Astrocyte of the hippocampus (primary cell): ENCODE measurements at regions not wholly inside any gene's neighbourhood (a gene's known extent, or its start where the extent isn't known, plus 50 kb on each side); places are given as distances from the start of the nearest gene placed in this dataset.
A peak's percentile ranks its signal among the peaks of the same experiment; 100 is the strongest.

Experiments
- DNase-seq: peaks from one replicate; pipeline ENCODE4 v3.0.0; 2011; ENCODE audit warnings: low read depth, low spot score

DNA sequence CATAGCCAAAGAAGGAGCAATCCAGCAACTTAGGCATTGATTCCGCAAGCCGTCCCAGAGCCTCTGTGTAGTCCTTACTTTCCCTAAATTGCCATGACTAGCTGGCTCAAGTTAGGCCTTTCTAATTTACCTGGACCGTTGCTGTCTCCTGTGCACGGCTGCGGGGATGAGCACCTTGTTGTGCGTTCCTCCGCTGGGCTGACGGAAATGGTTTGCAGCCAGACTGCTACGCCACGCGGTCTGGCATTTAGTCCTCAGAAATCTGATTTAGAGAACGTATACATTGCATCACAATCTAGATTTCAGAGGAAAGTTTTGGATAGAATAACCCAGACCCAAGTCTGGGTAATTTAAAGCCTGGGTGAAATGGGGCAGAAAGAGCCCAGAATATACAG, 133.2 kb upstream of the ARHGAP5 start:
- DNase-seq = no peak

DNA sequence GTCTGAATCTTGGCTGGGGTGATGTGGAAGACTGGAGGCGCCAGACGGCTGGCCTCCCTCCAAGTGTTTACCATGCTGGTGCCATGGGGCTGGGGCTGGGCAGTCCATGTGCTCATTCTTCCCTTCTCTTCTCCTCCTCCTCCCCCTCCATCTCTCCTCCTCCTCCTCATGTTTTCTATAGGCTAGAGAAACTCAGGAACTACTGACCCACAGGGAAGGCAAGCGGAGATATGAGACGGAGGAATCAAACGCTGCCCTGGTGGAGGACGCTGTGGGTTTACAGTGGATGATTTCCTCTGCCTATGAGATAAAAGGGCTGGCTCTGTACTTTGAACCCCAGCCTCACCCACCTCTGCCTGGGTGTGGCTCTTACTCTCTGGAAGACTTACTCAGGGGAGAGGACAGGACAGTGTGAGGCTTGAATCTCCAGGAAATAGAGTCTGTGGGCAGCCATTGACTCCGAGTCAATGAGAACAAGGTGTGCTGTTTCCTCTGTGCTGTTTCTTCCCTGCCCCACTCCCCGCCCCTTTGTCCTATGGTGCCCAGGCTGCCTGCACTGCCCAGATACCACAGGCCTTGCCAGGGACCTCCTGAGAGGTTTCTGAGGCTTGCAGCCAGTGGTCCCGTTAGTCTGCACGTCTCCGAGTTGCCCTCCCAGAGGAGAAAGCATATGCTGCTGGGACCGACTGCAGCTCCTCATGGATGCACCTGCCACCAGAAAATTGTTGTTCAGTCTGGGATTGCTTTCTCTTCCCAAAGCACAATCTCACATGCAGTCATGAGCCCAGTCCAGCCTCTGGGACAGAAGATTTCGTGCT, 132.6 kb upstream of the ARHGAP5 start:
- no peak for DNase-seq

DNA sequence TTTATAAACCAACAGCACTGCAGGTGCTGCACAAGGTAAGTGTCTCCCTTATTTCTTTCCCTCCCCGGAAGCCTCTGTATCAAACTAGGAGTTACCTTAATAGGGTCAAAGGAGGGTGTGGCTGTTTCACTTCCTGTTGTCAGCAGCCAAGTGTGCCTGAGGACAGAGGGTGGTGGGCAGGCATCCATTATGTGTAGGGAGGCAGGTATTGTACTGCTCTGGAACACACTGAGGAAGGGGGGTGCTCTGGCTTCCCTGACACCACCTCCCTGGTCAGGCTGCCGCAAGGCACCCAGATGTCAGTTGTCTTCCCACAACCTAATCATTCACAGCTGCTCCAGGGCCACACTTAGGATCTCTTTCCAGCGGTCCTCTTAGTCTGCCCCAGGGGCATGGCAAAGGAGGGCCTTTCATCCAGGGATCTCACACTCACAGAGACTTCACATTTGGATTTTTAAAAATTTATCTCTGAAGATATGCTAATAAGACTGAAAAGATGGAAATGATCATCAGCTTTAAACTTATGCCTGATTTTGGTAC, 132.0 kb upstream of the ARHGAP5 start:
- no peak for DNase-seq

DNA sequence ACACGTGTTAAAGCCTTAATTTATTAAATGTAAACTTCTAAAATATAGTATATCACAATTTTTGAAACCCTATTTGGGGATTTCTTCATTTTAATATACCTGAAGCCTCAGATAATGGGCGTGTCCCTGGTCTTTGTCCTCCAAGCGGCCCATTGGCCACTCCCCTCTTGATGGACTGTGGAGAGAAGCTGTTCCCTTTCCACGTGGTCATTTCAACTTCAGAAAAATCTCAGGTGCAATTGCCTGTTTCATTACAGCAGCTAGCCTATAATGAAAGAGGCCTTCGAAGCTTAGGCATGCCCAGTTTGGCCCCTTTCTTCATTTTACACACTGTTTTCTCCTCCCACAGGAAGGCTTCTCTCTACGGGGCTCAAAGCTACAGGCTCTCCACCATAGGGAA, 131.4 kb upstream of the ARHGAP5 start:
- DNase-seq = no peak

DNA sequence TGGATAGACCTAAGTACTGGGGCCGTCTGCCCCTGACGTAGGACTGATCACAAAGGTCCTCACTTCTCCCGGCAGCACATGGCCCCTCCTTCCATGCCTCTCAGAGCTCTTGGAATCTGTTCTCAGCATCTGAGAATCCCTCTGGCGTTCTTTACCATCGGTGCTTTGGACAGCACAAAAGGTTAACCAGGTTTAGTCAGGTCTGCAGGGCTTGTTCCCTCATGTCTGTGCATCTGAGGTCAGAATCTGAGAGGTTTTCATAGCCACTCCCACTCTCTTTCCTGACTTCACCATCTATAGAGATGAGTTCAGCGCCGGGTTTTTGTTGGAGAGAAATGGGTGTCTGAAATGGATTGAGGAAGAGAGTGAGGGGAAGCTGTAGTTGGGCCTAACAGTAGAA, 130.0 kb upstream of the ARHGAP5 start:
- no peak for DNase-seq

DNA sequence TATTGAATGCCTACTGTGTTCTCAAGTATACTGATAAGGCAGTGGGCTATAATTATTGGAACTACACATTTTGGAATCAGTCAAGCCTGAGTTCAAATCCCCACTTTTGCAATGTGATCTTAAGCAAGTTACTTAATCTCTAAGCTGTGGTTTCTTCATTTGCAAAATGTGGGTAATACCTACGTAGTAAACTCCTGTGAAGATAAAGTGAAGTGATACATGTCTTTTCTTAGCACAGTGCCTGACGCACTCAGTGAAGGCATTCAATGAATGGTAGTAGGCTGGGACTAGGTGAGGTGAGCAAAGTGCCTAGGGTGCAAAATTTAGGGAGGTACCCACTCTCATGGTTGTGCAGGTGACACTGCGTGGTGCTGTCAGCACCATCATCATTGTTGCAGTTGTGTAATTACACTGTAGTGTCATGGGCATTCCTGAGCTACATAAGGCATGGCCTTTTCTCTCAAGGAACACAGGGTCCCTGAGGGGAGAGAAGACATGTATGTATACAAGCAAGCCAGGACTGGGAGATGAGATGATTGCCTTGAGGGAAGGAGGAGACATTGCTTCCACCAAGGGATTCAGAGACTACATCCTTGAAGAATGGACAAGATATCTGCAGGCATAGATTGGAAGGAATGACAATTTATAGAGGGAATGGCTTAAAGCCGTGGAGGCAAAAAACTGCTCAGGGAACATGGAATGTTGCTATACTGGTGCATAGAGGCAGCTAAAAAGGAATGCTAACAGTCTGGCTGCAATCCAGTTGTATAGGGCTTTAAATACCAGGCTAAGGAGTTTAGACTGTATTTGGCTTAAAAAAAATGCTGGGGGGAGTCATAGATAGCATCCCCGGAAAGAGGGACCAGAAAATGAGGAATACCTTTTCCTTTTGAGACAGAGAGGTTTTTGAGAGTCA, 129.2 kb upstream of the ARHGAP5 start:
- no peak for DNase-seq

DNA sequence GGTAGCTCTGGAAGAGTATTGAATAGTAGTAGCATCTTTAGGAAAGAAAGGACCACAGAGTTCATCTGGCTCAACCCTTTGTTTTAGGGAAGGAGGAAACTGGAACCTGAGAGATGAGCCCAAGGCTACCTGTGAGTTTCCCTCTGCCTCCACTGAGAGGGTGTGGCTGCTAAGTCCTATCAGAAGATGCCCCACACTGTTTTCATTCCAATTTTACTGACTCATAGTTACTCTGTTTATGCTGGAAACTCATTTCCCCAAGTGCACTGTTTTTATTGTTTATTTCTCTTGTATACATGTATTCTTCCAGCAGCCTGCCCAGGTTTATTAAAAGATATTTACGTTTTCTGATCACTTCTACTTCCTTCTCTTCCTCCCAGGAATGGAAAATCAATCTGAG, 127.4 kb upstream of the ARHGAP5 start:
- no peak for DNase-seq

DNA sequence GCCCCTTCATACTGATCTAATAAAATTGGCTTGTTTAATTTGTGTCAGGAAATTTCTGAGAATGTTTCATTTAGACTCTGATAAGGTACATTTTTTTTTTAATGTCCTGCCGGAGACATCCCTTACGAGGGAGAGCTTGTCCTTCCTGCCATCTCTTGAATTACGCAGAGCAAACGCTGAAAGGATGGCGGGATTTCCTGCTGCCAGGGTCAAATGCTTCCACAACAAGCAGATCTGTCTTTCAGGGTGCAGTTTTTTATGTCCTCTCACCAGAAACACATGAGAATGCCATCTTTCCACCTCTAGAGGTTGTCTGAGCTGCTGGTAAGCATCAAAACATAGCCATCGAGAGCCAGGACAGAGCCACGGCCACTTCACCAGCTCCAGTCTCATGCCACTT, 126.8 kb upstream of the ARHGAP5 start:
- DNase-seq = no peak

DNA sequence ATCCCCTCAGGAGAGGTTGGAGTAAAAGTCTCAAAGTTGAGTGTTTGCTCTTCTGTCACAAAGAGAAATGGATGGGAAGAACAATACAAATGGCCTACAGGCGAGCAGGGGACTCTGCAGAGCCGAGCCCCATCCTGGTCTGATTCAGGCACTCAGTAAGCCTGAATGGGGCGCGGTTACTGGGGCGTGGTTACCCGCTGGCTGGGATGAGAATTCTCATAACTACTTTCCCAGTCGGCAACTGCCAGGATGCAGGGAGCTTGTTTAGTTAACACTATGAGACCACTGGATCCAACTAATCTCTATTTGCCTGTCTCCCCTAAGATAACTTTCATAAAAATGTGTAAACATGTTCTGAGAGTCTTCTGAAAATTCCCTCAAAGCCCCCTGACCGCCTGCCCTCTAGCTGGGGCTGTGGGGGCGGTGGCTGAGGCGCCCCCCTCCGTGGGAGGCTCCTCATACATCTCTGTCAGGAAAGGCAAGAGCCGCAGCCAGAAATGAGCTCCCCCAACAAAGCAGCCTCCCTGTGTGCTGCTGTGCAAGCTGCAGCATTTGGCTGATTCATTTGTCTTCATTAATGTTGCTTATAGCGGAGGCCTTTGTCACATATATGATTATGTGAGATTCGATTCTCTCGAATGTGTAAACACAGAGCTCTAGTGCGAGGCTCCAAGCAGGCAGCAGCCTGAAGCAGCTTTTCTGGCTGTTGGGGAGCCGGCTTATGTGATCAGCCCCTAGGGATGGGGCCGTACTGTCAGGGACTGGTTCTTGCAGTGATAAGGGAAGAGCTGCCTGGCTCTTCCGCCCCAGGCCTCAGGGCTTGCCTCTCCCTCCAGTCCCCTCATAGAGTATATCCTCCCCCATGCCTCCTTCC, 126.1 kb upstream of the ARHGAP5 start:
- peak; percentile 77 for DNase-seq

DNA sequence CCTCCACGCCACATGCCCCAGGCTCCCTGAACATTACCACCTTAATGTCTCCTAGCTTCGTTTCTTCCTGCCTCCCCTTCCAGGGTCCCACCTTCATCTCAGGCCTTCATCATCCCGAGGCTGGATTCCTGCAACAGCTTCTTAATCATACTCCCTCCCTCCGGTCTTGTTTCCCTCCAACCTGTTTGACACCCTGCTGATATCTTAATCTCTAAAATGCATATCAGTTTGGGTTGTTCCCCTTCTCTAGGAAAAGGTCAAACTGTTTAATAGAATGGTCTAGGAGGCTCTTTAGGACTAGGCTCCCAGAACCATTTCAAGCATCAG, 125.5 kb upstream of the ARHGAP5 start:
- no peak for DNase-seq

DNA sequence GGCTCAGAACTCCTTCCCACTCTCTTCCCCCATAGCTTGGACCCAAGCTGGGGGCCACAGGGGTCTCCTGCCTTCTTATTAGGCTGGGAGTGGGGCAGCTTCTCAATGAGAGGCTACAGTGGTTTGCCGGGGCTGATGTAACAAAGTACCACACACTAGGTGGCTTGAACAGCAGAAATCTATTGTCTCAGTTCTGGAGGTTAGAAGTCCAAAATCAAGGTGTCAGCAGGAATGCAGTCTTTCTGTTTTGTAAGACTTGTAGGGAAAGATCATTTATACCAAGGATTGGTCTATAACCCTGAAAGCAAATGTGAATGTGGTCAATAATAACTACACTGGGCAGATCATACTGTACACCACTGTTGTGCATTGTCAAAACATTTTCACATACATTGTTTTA, 124.5 kb upstream of the ARHGAP5 start:
- DNase-seq = no peak

DNA sequence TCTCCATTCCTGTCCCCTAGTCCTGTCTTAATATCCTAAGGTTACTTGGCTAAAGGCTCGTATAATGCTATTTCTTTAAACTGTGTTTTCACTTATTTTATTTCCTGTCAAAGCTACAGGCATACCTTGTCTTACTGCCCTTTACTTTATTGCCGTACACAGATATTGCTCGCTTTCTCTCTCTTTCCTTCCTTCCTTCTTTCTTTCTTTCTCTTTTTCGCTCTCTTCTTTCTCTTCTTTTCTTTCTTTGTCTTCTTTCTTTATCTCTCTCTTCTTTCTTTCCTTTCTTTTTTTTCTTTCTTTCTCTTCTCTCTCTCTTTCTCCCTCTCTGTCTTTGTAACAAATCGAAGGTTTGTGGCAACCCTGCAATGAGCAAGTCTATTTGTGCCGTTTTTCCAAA, 123.9 kb upstream of the ARHGAP5 start:
- no peak for DNase-seq

DNA sequence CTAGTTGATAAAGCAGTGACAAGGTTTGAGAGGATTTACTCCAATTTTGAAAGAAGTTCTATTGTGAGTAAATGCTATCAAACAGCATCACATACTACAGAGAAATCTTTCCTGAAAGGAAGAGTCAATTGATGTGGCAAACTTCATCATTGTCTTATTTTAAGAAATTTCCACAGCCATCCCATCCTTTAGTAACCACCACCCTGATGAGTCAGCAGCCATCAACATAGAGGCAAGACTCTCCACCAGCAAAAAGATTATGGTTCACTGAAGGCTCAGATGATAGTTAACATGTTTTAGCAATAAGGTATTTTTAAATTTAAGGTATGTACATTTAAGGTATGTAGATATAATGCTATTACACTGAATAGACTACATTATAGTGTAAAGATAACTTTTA, 122.1 kb upstream of the ARHGAP5 start:
- DNase-seq = no peak

DNA sequence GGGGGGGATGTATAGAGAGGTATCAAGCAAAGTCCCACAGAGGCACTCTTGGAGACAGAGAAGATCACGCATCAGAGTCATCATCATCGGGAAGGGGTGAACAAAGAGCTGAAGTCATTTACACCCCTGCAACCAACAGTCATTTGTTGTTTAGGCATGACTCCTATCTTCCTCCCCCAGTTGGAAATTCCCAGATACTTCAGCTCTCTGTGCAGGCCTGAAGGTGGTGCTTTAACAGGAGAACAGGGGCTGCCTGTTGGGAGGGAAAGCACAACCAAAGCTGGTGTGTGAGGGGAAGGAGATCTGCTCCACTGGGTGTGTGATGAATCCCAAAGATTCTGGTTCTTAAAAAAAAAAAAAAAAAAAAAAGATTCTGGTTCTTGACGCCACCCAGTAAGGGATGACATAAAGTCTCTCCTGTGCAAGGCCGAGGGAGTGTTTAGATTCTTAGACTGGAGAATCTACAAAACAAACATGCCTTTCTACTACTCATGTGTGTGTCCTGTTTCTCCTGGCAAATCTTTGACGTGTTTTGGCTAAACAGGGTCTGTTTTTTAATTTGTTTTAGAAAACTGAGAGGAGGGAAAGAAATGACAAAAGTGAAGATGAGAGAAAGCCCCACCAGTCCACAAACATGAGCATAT, 121.0 kb upstream of the ARHGAP5 start:
- DNase-seq = no peak

DNA sequence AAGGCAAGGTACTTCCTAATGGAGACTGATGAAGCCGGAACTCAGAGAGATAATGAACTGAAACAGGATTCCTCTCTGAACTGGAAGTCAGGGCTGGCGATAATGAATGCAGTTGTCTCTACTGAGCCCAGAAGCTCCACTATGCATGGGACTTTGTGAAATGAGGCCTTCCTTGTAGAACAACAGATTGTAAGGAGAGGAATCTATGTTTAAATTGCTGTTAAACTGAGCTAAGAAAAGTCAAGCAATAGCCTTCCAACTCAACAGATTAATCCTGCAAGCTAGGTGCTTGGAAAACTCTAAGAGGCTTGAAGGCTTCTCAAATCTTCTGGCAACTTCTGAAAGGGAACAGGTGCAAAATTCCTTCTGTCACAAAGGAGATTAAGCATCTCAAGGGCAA, 119.5 kb upstream of the ARHGAP5 start:
- no peak for DNase-seq

DNA sequence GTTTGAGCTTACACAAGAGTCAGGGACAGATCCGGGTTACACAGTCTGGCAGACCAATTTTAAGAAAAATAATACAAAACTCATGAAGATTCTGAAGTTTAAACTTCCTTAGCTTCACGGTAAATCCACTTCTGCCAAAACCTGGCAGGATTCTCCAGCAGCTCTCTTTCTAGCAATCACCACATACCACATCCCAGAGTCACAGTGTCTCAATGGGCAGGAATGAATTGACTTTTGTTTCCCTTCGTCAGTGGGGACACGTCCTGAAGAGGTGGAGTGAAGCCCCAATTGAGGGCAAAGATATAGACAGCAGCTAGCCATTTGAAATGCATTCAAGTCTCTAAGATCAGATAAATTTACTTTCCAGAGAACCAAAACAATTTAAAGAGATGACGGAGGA, 117.1 kb upstream of the ARHGAP5 start:
- DNase-seq = no peak

DNA sequence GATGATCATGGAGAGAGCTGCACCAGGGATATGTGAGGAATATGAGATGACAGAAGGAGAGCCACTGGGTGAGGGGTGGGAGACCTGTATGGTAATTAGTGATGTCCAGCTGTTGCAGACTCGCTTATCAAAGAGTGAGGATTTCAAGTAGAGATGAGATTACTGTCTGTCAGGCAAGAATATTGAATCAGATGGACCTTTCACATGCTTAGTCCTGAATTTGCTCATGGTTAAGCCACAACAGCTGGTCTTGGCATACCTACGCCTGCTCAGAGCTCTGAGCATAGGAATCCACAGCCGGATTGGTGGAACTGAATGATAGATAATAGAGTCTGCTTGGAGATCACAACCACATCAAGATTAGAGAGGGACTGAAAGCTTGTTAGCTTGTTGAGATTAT, 115.2 kb upstream of the ARHGAP5 start:
- DNase-seq = no peak

DNA sequence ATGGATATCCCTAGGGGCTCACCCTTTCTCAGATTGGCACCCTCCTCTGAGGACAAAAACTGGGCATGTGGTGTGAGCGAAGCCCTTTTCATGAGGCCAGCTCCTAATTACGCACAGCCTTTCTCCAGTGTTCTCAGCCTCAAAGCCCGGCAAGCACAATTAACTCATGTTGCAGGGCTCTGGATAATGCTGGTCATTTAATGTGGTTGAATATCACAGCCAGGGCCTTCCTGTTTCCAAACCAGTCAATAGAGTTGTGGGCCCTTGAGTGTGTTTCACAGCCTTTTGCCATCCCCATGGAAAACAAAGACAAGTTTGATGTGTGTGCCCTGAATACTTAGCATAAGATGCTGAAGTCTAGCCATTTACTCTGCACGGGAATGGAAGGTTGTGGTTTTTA, 114.2 kb upstream of the ARHGAP5 start:
- peak; percentile 47 for DNase-seq

DNA sequence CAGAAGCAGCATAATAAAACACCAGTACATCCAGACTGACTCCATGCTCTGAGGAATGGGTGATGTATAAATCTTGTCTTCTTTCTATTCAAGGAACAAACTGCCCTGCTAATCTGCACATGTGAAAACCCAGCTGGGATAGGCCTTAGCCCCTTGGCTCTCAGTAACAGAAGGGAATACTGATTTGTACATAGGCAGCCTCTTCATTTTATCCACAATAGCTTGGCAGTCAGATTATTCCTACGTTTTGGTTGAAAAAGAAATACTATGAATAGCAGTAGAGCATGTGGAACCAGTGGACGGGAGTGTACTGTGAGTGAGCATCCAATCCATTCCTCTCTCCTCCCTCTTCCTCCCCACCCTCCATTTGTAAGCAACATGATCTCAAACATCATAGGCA, 113.5 kb upstream of the ARHGAP5 start:
- DNase-seq = no peak

DNA sequence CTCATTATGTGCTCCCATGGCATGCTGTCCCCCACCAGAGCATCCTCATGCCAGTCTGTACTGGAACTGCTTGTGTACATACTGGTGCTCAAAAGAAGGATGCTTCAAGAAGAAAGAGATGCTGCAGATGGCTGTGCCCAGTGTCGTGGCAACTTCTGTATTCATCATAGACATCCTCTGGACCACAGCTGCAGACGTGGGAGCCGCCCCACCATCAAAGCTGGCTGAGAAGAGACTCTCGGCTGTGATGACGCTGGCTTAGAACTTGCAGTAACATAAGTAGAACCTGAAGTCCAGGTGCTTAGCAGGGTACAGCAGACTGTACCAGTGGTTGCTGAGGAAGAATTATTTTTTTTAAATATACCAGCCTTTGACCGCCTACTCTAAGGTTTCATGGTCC, 112.6 kb upstream of the ARHGAP5 start:
- no peak for DNase-seq

DNA sequence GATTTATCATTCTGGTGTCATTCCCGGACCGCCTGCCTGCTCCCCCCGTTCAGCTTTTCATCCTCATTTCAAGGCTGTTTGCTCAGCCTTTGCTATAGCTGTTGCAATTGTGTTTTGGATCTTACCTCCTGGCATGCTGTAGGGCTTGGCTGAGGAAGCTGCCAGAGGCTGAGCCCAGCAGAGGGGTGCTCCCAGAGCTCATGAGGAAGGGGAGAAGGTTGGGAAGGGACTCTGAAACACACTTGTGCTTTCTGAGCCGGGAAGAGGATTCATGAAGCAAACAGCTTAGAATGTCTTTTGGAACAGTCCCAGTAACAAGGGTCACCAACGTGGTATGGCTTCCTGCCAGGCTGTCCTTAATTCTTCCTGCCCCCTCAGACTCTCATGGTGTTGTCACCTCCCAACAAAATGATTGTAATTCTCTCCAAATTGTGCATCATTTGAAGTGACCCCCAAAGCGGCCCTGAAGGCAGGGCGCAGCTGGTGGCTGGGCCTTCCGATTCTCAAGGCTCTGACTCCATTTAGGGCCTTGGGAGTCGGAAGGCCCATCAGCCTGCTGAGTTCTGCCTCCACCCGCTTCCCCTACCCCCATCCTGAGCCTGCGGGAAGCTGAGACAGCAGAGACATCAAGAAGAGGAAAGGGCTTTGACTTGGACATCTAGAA, 111.9 kb upstream of the ARHGAP5 start:
- no peak for DNase-seq
